ENCODE measurements at regions not wholly inside any gene's neighbourhood (a gene's known extent, or its start where the extent isn't known, plus 50 kb on each side); places are given as distances from the start of the nearest gene placed in this dataset.
"Not testable (repeated sequence)": the region's sequence is repeated elsewhere in the genome, so short reads cannot be mapped to it uniquely, and the experiment has no call there.

DNA sequence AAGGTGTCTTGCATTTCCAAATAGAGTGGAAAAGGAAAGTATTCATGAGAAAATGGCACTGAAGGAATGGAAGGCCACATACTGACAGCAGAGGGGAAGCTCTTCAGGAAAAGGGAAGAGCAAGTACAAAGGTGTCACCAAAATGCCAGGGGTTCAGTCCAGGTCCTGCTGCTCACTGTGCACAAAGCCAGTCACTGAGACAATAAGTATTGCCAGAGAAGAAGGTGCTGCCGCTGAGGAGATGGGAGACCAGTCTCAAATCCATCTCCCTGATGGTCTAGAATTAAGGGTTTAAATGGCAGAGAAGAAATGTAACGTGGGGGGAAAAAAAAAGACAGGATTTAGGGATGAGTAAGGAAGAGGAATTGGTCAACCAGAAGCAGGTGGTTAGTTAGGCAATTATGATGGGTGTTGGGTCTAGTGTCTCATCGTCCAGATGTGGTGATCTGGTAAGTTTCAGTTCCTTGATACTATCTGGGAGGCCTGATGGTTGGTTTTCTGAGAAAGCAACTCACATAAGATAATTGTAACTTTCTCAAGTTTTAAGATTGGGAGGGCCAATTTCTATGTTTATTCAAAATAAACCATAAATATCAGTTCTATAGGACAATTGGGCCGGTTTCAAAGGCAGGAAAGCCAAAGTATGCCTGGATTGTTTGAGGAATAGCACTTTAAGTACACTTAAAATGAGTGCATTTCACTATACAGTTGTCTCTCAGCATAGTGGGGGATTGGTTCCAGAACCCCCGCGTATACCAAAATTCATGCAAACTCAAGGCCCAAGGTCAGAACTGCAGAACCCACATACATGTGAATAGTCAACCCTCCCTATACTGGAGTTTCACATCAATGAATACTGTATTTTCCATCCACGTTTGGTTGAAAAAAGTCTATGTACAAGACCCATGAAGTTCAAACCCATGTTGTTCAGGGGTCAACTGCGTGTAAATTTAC lies 109.1 kb upstream of the DNAJC10 start:
- no peaks in the 10 kb centered on the region for H3K27me3 Mint-ChIP-seq (ENCODE audit: low read depth)
- no peak overlapping the region for H3K4me3 Mint-ChIP-seq
- TF ChIP-seq CTCF (IDR thresholded peaks at IDR 0.05; ENCODE audit: unreplicated experiment in 3 of 3) = no peak
- no peak overlapping the region for H3K27ac Mint-ChIP-seq
- H3K9me3 Mint-ChIP-seq = peaks cover 6% of the 10 kb centered on the region
- H3K36me3 Mint-ChIP-seq (ENCODE audit: low read depth) = no peaks in the 10 kb centered on the region
- H3K4me1 Mint-ChIP-seq = no peaks in the 10 kb centered on the region

- H3K9me3 Mint-ChIP-seq = peaks cover 6% of the 10 kb centered on the region
- H3K27ac Mint-ChIP-seq = no peak overlapping the region
- H3K4me3 Mint-ChIP-seq = no peak overlapping the region
- no peaks in the 10 kb centered on the region for H3K36me3 Mint-ChIP-seq (ENCODE audit: low read depth)
- no peaks in the 10 kb centered on the region for H3K4me1 Mint-ChIP-seq
- no peak for TF ChIP-seq CTCF (IDR thresholded peaks at IDR 0.05; ENCODE audit: unreplicated experiment in 3 of 3)
- H3K27me3 Mint-ChIP-seq (ENCODE audit: low read depth) = no peaks in the 10 kb centered on the region
These were observed 107.7 kb upstream of the DNAJC10 start for GRCh38 chr2:182608181-182608845.

DNA sequence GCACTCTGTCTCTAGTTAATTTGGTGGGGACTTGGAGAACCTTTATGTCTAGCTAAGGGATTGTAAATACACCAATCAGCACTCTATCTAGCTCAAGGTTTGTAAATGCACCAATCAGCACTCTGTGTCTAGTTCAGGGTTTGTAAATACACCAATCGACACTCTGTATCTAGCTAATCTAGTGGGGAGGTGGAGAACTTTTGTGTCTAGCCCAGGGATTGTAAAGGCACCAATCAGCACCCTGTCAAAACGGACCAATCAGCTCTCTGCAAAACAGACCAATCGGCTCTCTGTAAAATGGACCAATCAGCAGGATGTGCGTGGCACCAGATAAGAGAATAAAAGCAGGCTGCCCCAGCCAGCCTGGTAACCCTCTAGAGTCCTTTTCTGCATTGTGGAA lies 107.1 kb upstream of the DNAJC10 start:
- H3K4me3 Mint-ChIP-seq; H3K9me3 Mint-ChIP-seq; H3K27ac Mint-ChIP-seq; H3K36me3 Mint-ChIP-seq (ENCODE audit: low read depth); H3K4me1 Mint-ChIP-seq; H3K27me3 Mint-ChIP-seq (ENCODE audit: low read depth): not testable (repeated sequence)

DNA sequence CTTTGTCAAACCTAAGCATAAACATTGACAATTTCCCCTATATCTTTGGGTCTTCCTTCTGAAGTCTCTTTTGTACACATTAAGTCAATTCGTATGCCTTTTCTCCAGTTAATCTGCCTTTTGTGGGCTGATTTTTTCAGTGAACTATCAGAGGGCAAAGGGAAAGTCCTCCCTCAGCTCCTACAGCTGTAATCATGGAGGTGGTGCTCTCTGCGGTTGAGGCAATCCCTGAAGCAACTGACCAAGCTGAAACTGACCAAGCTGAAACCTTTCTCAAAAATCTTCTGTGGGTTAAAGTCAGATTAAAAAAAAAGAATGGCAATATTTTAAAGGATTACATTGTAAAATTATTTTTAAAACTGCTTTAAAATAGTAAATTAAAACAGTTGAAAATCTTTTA lies 105.8 kb upstream of the DNAJC10 start:
- no peaks in the 10 kb centered on the region for H3K4me1 Mint-ChIP-seq

DNA sequence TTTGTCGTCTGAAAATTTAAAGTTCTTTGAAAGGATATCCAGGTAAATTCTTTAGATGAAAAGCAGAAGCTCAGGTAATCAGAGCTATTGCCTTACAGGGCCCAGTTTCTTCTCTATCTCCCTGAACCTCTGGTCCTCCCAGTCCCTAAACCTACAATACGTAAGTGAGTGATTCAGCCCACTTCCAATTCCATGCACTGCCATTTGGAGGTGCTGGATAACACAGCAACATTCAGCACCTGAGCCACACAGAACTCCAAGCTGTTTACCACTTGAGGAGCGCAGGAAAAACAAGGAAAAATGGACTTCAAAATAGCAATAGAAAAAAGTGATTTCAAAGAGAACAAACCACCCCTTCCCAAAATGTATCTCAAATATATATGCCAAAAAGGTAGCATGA lies 105.0 kb upstream of the DNAJC10 start:
- H3K36me3 Mint-ChIP-seq (ENCODE audit: low read depth) = no peaks in the 10 kb centered on the region
- H3K4me1 Mint-ChIP-seq = no peaks in the 10 kb centered on the region
- no peak overlapping the region for H3K4me3 Mint-ChIP-seq
- no peak overlapping the region for H3K27ac Mint-ChIP-seq
- no peak for TF ChIP-seq CTCF (IDR thresholded peaks at IDR 0.05; ENCODE audit: unreplicated experiment in 3 of 3)
- H3K9me3 Mint-ChIP-seq = peaks cover 6% of the 10 kb centered on the region
- no peaks in the 10 kb centered on the region for H3K27me3 Mint-ChIP-seq (ENCODE audit: low read depth)

More for the DNA sequence above, 105.8 kb upstream of the DNAJC10 start:
- Mint-ChIP-seq H3K9me3 (peaks cover 6% of the 10 kb centered on the region), H3K36me3 (ENCODE audit: low read depth) (no peaks in the 10 kb centered on the region), H3K27me3 (ENCODE audit: low read depth) (no peaks in the 10 kb centered on the region), H3K27ac (no peak overlapping the region), H3K4me3 (no peak overlapping the region)
- no peak for TF ChIP-seq CTCF (IDR thresholded peaks at IDR 0.05; ENCODE audit: unreplicated experiment in 3 of 3)

- no peak overlapping the region for H3K27ac Mint-ChIP-seq
- peaks cover 17% of the 10 kb centered on the region for H3K4me1 Mint-ChIP-seq
- H3K36me3 Mint-ChIP-seq (ENCODE audit: low read depth) = no peaks in the 10 kb centered on the region
- no peak overlapping the region for H3K4me3 Mint-ChIP-seq
- no peaks in the 10 kb centered on the region for H3K9me3 Mint-ChIP-seq
- no peak for TF ChIP-seq CTCF (IDR thresholded peaks at IDR 0.05; ENCODE audit: unreplicated experiment in 3 of 3)
- H3K27me3 Mint-ChIP-seq (ENCODE audit: low read depth) = no peaks in the 10 kb centered on the region
These were observed 101.0 kb upstream of the DNAJC10 start for GRCh38 chr2:182615036-182615435.

All from nephron (organoid).